Esophagus muscularis mucosa (tissue), 4 donors: ENCODE measurements at regions not wholly inside any gene's neighbourhood (a gene's known extent, or its start where the extent isn't known, plus 50 kb on each side); places are given as distances from the start of the nearest gene placed in this dataset.

Experiments used
- DNase-seq: peaks from one replicate; pipeline ENCODE4 v3.0.0-alpha.2; 2017; ENCODE audit errors: extremely low spot score
- H3K27ac ChIP-seq, 4 donors: fragments of 200-600 bp; sonication (generic); replicated peaks in 1 of 4; 1 replicate in 3 of 4; 2 replicates in 1 of 4; pipeline ENCODE4 v1.5.1; 2016 to 2019; ENCODE audit warnings: mild to moderate bottlenecking in 1 of 4
- H3K27me3 ChIP-seq, 4 donors: fragments of 200-600 bp; sonication (generic); one replicate each; pipeline versions ENCODE4 v1.5.1 to v1.6.0; 2016 to 2019
- H3K36me3 ChIP-seq, 4 donors: fragments of 200-600 bp; sonication (generic); one replicate each; pipeline ENCODE4 v1.5.1; 2016 to 2019
- H3K4me1 ChIP-seq, 4 donors: fragments of 200-600 bp; sonication (generic); one replicate each; pipeline ENCODE4 v1.5.1; 2016 to 2019
- H3K4me3 ChIP-seq, 4 donors: fragments of 200-600 bp; sonication (generic); 1 replicate in 2 of 4; 2 replicates in 2 of 4; pipeline ENCODE4 v1.5.1; 2016 to 2019; ENCODE audit warnings: mild to moderate bottlenecking in 4 of 4, moderate library complexity in 1 of 4
- H3K9me3 ChIP-seq, 4 donors: fragments of 200-600 bp; sonication (generic); 1 replicate in 3 of 4; 2 replicates in 1 of 4; pipeline ENCODE4 v1.5.1; 2016 to 2019
- EP300 ChIP-seq: sonication (generic); formaldehyde crosslinking; IDR thresholded peaks from one replicate; pipeline ENCODE4 v1.6.1; 2017; ENCODE audit warnings: antibody characterized with exemption
- POLR2A ChIP-seq: fragments of 450-650 bp; IDR thresholded peaks from one replicate; pipeline ENCODE4 v1.6.1; 2017; ENCODE audit warnings: antibody characterized with exemption, moderate library complexity, mild to moderate bottlenecking, low read depth
- POLR2AphosphoS5 ChIP-seq, 2 donors: sonication (generic); formaldehyde crosslinking; IDR thresholded peaks; one replicate each; pipeline ENCODE4 v1.6.1; 2017; ENCODE audit warnings: antibody characterized with exemption in 2 of 2
- WGBS: methylation state at CpG from one replicate; pipeline ENCODE4 v1.1.5; 2018; 5-methylcytosine and 5-hydroxymethylcytosine counted together
- intact Hi-C: fragments of 100-400 bp; cut with DNase I; formaldehyde crosslinking; loops from one replicate; pipeline ENCODE4 v1.15.1; 2023
- TF ChIP-seq, protein P1 (sequence below), 3 experiments: fragments of 200-600 bp in 2 of 3; fragments of 450-650 bp in 1 of 3; sonication (generic) in 2 of 3; IDR thresholded peaks; one replicate each; pipeline ENCODE4 v1.5.1; 2017 to 2019; ENCODE audit warnings: antibody characterized with exemption in 3 of 3, mild to moderate bottlenecking in 2 of 3, moderate library complexity in 1 of 3

DNA sequence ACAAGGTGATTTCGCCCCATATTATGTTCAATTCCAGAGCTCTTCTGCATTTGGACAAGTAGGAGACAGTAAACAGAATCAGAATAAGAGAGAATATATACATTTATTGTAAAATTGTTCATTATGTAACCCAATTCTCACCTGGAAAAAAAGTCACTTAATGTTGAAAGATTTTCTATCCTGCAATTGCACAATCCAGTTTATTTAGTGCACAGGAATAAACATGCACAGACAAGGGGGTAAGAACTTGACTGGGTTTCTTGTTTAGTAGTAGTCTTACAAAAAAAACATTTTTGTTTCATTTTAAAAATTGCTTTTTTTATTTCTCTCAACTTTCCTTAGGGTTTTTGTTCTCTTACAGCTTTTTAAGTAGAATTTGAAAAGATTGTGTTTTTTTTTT, 126.6 kb downstream of the SAMD9 start:
- Histone ChIP-seq H3K4me3 (no peak overlapping the region), H3K4me1 (peaks cover 0 to 5% (median 0%) of the 10 kb centered on the region in 4 donors), H3K9me3 (no peaks in the 10 kb centered on the region), H3K27ac (no peak overlapping the region), H3K27me3 (no peaks in the 10 kb centered on the region), H3K36me3 (no peaks in the 10 kb centered on the region)
- no peak for TF ChIP-seq POLR2A
- TF ChIP-seq, protein P1, sequence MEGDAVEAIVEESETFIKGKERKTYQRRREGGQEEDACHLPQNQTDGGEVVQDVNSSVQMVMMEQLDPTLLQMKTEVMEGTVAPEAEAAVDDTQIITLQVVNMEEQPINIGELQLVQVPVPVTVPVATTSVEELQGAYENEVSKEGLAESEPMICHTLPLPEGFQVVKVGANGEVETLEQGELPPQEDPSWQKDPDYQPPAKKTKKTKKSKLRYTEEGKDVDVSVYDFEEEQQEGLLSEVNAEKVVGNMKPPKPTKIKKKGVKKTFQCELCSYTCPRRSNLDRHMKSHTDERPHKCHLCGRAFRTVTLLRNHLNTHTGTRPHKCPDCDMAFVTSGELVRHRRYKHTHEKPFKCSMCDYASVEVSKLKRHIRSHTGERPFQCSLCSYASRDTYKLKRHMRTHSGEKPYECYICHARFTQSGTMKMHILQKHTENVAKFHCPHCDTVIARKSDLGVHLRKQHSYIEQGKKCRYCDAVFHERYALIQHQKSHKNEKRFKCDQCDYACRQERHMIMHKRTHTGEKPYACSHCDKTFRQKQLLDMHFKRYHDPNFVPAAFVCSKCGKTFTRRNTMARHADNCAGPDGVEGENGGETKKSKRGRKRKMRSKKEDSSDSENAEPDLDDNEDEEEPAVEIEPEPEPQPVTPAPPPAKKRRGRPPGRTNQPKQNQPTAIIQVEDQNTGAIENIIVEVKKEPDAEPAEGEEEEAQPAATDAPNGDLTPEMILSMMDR (IDR thresholded peaks at IDR 0.05): no peak
- intact Hi-C loops: no loop called here
- 96% methylated on average over 1 of the region's 1 CpG for WGBS
- DNase-seq: no peak

DNA sequence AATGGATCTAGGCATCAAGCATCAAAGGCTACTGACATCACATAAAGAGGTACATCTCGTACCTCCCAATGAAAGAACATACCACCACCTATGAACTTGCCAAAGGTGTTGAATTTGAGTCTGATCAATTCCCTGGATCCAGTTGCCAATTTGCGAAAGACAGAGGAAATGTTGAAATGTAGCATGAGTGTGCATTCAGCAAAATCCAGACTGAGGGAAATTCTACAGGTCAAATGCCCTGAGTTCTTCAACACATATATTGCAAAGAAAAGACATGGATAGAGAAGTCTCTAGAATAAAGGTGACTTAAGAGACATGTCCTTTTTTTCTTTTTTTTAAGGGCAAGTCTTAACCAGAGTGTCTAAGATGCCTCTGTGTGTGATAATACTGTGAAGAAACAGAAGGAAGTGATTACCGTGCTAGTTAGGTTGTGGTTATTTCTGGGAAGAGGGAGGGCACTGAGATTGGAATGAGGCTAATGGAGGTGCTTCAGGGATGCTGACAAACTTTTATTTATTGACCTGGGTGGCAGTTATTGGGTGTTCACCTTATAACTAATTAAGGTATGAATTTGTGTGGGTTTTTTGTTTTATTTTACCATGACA, 128.7 kb downstream of the SAMD9 start:
- no peaks in the 10 kb centered on the region for H3K36me3 ChIP-seq
- H3K4me3 ChIP-seq: no peak overlapping the region
- H3K27ac ChIP-seq: no peak overlapping the region
- peaks cover 0 to 5% (median 0%) of the 10 kb centered on the region in 4 donors for H3K4me1 ChIP-seq
- H3K27me3 ChIP-seq: no peaks in the 10 kb centered on the region
- 80% methylated on average over 3 of the region's 3 CpGs for WGBS
- intact Hi-C loops: loop anchor here (5.0 kb wide), 1 partner anchor 367 kb away; no protein-coding TSS in a partner anchor
- TF ChIP-seq EP300: no peak
- no peak for DNase-seq
- no peaks in the 10 kb centered on the region for H3K9me3 ChIP-seq

DNA sequence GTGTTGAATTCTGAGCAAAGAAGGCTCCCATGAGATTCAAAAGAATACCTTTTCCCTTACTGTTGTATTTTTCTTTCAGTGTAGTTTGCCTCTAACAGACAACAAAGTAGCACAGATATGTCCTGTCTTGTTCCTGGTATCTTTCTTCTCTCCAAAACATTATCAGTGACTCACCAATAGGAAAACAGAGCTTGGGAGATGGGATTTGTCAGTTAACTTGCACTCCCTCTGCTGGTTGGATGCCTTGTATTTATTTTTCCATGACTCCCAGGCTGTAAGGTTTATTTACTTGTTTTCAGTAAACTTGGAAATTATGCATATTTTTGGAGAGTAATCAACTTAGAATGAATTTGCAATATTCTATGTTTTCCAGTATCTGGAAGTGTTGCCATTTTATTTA, 129.7 kb downstream of the SAMD9 start:
- Histone ChIP-seq H3K9me3 (no peaks in the 10 kb centered on the region), H3K27me3 (no peaks in the 10 kb centered on the region), H3K27ac (no peak overlapping the region), H3K4me3 (no peak overlapping the region), H3K4me1 (peaks cover 0 to 5% (median 0%) of the 10 kb centered on the region in 4 donors), H3K36me3 (no peaks in the 10 kb centered on the region)
- no peak for DNase-seq
- intact Hi-C loops: loop anchor here (5.0 kb wide), 1 partner anchor 366 kb away; no protein-coding TSS in a partner anchor
- TF ChIP-seq, protein P1 (IDR thresholded peaks at IDR 0.05): peak; percentile 17 to 44 (median 23)
- TF ChIP-seq POLR2A: no peak

DNA sequence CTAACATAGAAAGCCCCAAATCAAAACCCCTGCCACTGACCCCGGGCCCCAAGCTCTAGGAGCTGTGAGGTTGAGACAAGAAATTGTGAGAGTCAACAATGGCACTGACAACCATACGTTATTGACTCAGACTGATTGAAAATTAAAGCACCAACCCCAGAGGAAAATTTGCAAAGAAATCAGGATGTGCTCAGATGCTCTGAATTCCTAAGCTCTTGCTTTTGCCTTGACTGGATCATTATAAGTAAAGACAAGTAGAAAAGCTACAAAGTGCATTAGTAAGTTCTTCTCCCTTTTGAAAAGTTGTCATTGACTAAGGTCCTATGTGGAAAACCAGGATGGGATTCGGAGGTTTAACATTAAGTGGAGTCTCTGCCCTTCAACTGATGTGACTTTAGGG, 130.2 kb downstream of the SAMD9 start:
- intact Hi-C loops: loop anchor here (5.0 kb wide), 1 partner anchor 365 kb away; no protein-coding TSS in a partner anchor
- TF ChIP-seq POLR2AphosphoS5 (IDR thresholded peaks at IDR 0.05): no peak
- no peak for TF ChIP-seq POLR2A
- TF ChIP-seq, protein P1 (IDR thresholded peaks at IDR 0.05): no peak
- TF ChIP-seq EP300: no peak
- H3K4me3 ChIP-seq: no peak overlapping the region
- no peaks in the 10 kb centered on the region for H3K36me3 ChIP-seq
- WGBS: 73% methylated on average over 3 of the region's 3 CpGs
- no peak overlapping the region for H3K27ac ChIP-seq
- no peak for DNase-seq
- H3K4me1 ChIP-seq: peaks cover 0 to 5% (median 0%) of the 10 kb centered on the region in 4 donors
- no peaks in the 10 kb centered on the region for H3K9me3 ChIP-seq
- H3K27me3 ChIP-seq: no peaks in the 10 kb centered on the region

DNA sequence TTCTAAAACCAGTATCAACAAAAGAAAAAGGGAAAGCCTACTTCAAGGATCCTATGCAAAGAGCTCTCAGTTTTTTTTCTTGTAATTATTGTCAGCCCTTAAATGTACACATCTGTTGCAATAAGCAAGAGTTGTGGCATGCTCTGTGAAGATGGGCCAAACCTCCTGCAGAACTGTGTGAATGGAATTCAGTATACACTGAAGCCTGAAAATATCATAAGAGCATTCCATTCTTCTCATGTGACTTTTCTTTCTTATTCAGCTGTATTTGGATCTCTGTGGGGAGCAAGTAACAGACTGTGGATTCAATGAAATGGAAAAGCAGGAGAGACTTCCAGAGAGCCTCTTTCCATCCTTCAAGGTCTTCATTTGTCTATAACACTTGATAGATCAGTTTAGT, 130.7 kb downstream of the SAMD9 start:
- TF ChIP-seq POLR2AphosphoS5 (IDR thresholded peaks at IDR 0.05): no peak
- TF ChIP-seq, protein P1 (IDR thresholded peaks at IDR 0.05): no peak
- no peak for TF ChIP-seq POLR2A
- TF ChIP-seq EP300: no peak

More for the DNA sequence above, 130.7 kb downstream of the SAMD9 start:
- intact Hi-C loops: loop anchor here (5.0 kb wide), 1 partner anchor 365 kb away; no protein-coding TSS in a partner anchor
- H3K27me3 ChIP-seq: no peaks in the 10 kb centered on the region
- H3K36me3 ChIP-seq: no peaks in the 10 kb centered on the region
- DNase-seq: no peak
- H3K27ac ChIP-seq: no peak overlapping the region
- H3K4me3 ChIP-seq: no peak overlapping the region
- H3K4me1 ChIP-seq: peaks cover 0 to 5% (median 0%) of the 10 kb centered on the region in 4 donors
- H3K9me3 ChIP-seq: no peaks in the 10 kb centered on the region
